Cerebellar cortex (tissue), 1 donor: ENCODE measurements at regions not wholly inside any gene's neighbourhood (a gene's known extent, or its start where the extent isn't known, plus 50 kb on each side); places are given as distances from the start of the nearest gene placed in this dataset.

Experiments used
- DNase-seq: peaks from one replicate; pipeline ENCODE4 v3.0.0-alpha.2; 2015; ENCODE audit warnings: low spot score

GRCh38 chr3:102529452-102529851 lies 94.6 kb downstream of the ZPLD1 start:
- DNase-seq: no peak

- DNase-seq: no peak
These were observed 95.8 kb downstream of the ZPLD1 start for GRCh38 chr3:102530415-102531181.

GRCh38 chr3:102531686-102532085 lies 96.9 kb downstream of the ZPLD1 start:
- no peak for DNase-seq

GRCh38 chr3:102532901-102533300 lies 98.1 kb downstream of the ZPLD1 start:
- no peak for DNase-seq

- DNase-seq: no peak
These were observed 99.0 kb downstream of the ZPLD1 start for GRCh38 chr3:102533784-102534183.

GRCh38 chr3:102536456-102536855 lies 101.6 kb downstream of the ZPLD1 start:
- peak; percentile 25 for DNase-seq

- no peak for DNase-seq
These were observed 102.3 kb downstream of the ZPLD1 start for GRCh38 chr3:102537123-102537522.

GRCh38 chr3:102544741-102545140 lies 109.9 kb downstream of the ZPLD1 start:
- no peak for DNase-seq

- no peak for DNase-seq
These were observed 110.5 kb downstream of the ZPLD1 start for GRCh38 chr3:102545276-102545675.

- DNase-seq: no peak
These were observed 119.1 kb downstream of the ZPLD1 start for GRCh38 chr3:102553876-102554275.

GRCh38 chr3:102570511-102570910 lies 135.7 kb downstream of the ZPLD1 start:
- DNase-seq: no peak

- no peak for DNase-seq
These were observed 136.2 kb downstream of the ZPLD1 start for GRCh38 chr3:102571006-102571405.

- no peak for DNase-seq
These were observed 137.0 kb downstream of the ZPLD1 start for GRCh38 chr3:102571720-102572384.

- DNase-seq: no peak
These were observed 138.7 kb downstream of the ZPLD1 start for GRCh38 chr3:102573483-102574028.

GRCh38 chr3:102574355-102574754 lies 139.5 kb downstream of the ZPLD1 start:
- DNase-seq: no peak

- DNase-seq: no peak
These were observed 141.8 kb downstream of the ZPLD1 start for GRCh38 chr3:102576651-102577050.

- no peak for DNase-seq
These were observed 142.4 kb downstream of the ZPLD1 start for GRCh38 chr3:102577082-102577789.

- no peak for DNase-seq
These were observed 145.9 kb downstream of the ZPLD1 start for GRCh38 chr3:102580760-102581159.

- DNase-seq: no peak
These were observed 151.7 kb downstream of the ZPLD1 start for GRCh38 chr3:102586485-102586884.

- no peak for DNase-seq
These were observed 159.2 kb downstream of the ZPLD1 start for GRCh38 chr3:102593812-102594602.

GRCh38 chr3:102595057-102595456 lies 160.2 kb downstream of the ZPLD1 start:
- no peak for DNase-seq
